Ovary (tissue), 3 donors: ENCODE measurements at regions not wholly inside any gene's neighbourhood (a gene's known extent, or its start where the extent isn't known, plus 50 kb on each side); places are given as distances from the start of the nearest gene placed in this dataset.

Experiments
- EP300 ChIP-seq: sonication (generic); formaldehyde crosslinking; IDR thresholded peaks from one replicate; pipeline ENCODE4 v1.6.1; 2017; ENCODE audit warnings: antibody characterized with exemption
- POLR2A ChIP-seq: fragments of 450-650 bp; IDR thresholded peaks from one replicate; pipeline ENCODE4 v1.6.1; 2017; ENCODE audit warnings: antibody characterized with exemption, mild to moderate bottlenecking, moderate library complexity
- TF ChIP-seq, protein P1 (sequence below), 3 donors: fragments of 450-650 bp in 2 of 3; fragments of 200-600 bp in 1 of 3; IDR thresholded peaks; one replicate each; pipeline versions ENCODE4 v1.5.1 to v1.8.0; 2016 to 2022; ENCODE audit warnings: antibody characterized with exemption in 3 of 3, mild to moderate bottlenecking in 1 of 3
- donor health status: DM: no; HTN: no; CAD: no.

DNA sequence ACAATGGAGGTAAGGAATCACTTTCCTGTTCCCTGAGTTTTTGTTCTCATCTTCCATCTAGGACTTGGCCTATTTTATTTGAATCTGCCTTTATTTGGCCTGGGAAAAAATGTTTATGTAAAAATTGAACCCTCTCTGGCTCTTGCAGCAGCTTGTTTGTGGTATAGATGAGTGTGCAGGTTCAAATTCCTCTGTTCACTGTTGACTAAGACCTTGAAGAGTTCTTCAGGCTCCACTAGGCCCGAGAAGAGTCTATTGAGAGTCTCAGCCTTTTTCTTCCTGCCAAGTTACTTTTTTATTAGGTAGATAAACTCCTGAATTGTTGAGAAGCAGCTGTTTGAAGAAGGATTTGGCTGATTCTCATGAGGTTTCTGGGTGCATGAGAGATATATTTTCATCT is 248.8 kb upstream of the ADGRL2 start:
- TF ChIP-seq, protein P1, sequence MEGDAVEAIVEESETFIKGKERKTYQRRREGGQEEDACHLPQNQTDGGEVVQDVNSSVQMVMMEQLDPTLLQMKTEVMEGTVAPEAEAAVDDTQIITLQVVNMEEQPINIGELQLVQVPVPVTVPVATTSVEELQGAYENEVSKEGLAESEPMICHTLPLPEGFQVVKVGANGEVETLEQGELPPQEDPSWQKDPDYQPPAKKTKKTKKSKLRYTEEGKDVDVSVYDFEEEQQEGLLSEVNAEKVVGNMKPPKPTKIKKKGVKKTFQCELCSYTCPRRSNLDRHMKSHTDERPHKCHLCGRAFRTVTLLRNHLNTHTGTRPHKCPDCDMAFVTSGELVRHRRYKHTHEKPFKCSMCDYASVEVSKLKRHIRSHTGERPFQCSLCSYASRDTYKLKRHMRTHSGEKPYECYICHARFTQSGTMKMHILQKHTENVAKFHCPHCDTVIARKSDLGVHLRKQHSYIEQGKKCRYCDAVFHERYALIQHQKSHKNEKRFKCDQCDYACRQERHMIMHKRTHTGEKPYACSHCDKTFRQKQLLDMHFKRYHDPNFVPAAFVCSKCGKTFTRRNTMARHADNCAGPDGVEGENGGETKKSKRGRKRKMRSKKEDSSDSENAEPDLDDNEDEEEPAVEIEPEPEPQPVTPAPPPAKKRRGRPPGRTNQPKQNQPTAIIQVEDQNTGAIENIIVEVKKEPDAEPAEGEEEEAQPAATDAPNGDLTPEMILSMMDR (IDR thresholded peaks at IDR 0.05): no peak
- TF ChIP-seq POLR2A (no peak), EP300 (no peak)
